DND-41 (cell line): ENCODE measurements at regions not wholly inside any gene's neighbourhood (a gene's known extent, or its start where the extent isn't known, plus 50 kb on each side); places are given as distances from the start of the nearest gene placed in this dataset.

ENCODE experiments used
- EZH2 ChIP-seq: IDR thresholded peaks from 3 replicates; pipeline ENCODE4 v1.6.1; 2012; ENCODE audit warnings: borderline replicate concordance, low read depth, mild to moderate bottlenecking, moderate library complexity, low read length, inconsistent platforms; ENCODE audit not compliant: severe bottlenecking
- TF ChIP-seq, protein P1 (sequence below): IDR thresholded peaks from 2 replicates; pipeline ENCODE4 v1.5.1; 2012; ENCODE audit warnings: borderline replicate concordance, low read length, moderate library complexity, mild to moderate bottlenecking; ENCODE audit not compliant: poor library complexity, severe bottlenecking; ENCODE audit errors: extremely low read depth

DNA sequence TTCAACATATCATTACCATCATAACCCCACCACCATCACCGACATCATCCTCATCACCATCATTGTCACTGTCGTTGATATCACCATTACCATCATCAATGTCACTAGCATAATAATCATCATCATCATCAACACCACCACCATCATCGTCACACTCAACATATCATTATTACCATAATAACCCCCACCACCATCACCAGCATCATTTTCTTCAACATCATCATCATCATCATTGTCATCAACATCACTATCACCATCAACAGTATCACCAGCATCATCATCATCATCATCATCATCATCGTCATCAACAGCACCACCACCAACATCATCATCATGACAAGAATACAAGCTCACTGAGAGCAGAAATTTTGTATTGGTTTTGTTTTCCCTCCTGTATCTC lies 83.8 kb downstream of the MBD3L1 start:
- TF ChIP-seq, protein P1, sequence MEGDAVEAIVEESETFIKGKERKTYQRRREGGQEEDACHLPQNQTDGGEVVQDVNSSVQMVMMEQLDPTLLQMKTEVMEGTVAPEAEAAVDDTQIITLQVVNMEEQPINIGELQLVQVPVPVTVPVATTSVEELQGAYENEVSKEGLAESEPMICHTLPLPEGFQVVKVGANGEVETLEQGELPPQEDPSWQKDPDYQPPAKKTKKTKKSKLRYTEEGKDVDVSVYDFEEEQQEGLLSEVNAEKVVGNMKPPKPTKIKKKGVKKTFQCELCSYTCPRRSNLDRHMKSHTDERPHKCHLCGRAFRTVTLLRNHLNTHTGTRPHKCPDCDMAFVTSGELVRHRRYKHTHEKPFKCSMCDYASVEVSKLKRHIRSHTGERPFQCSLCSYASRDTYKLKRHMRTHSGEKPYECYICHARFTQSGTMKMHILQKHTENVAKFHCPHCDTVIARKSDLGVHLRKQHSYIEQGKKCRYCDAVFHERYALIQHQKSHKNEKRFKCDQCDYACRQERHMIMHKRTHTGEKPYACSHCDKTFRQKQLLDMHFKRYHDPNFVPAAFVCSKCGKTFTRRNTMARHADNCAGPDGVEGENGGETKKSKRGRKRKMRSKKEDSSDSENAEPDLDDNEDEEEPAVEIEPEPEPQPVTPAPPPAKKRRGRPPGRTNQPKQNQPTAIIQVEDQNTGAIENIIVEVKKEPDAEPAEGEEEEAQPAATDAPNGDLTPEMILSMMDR, result no peak
- no peak for TF ChIP-seq EZH2
